SU-DHL-6 (cell line): ENCODE measurements at regions not wholly inside any gene's neighbourhood (a gene's known extent, or its start where the extent isn't known, plus 50 kb on each side); places are given as distances from the start of the nearest gene placed in this dataset.

Experiments used
- H2AFZ ChIP-seq: fragments of 200-600 bp; sonication (generic); 2 replicates; pipeline ENCODE4 v1.6.1; 2014; ENCODE audit warnings: low read depth, mild to moderate bottlenecking, moderate library complexity, mixed read lengths, antibody characterized with exemption, low read length; ENCODE audit not compliant: severe bottlenecking
- H3F3A ChIP-seq: fragments of 200-600 bp; shearing (Covaris generic); 2 replicates; pipeline ENCODE4 v1.6.0; 2016; ENCODE audit warnings: antibody characterized with exemption, mild to moderate bottlenecking; ENCODE audit not compliant: insufficient read depth
- H3K27ac ChIP-seq: fragments of 200-600 bp; sonication (generic); 2 replicates; pipeline ENCODE4 v1.5.1; 2016; ENCODE audit warnings: low read depth, mild to moderate bottlenecking, low read length, moderate library complexity, mixed read lengths
- H3K27me3 ChIP-seq: fragments of 200-600 bp; sonication (generic), shearing (Covaris generic); 2 replicates; pipeline ENCODE4 v1.6.0; 2014; ENCODE audit warnings: mild to moderate bottlenecking, low read length
- H3K36me3 ChIP-seq: fragments of 200-600 bp; sonication (generic); 2 replicates; pipeline ENCODE4 v1.6.1; 2014; ENCODE audit warnings: mild to moderate bottlenecking, low read length, mixed read lengths
- H3K4me2 ChIP-seq: fragments of 300-600, 200-600 bp; shearing (Covaris generic), sonication (generic); 2 replicates; pipeline ENCODE4 v1.6.0; 2014; ENCODE audit warnings: low read length, low read depth, mild to moderate bottlenecking; ENCODE audit not compliant: poor library complexity, severe bottlenecking
- H3K4me3 ChIP-seq: fragments of 200-600 bp; sonication (generic); 2 replicates; pipeline ENCODE4 v1.5.1; 2014; ENCODE audit warnings: antibody characterized with exemption, low read length, mild to moderate bottlenecking, mixed read lengths; ENCODE audit not compliant: insufficient read depth, poor library complexity, severe bottlenecking
- H3K79me2 ChIP-seq: fragments of 200-600 bp; sonication (generic); 2 replicates; pipeline ENCODE4 v1.6.1; 2014; ENCODE audit warnings: mild to moderate bottlenecking, low read length, moderate library complexity; ENCODE audit not compliant: insufficient read depth
- H3K9ac ChIP-seq: fragments of 200-600 bp; sonication (generic); 2 replicates; pipeline ENCODE4 v1.7.0; 2014; ENCODE audit warnings: mild to moderate bottlenecking, low read length
- H3K9me2 ChIP-seq: fragments of 200-600 bp; sonication (generic); replicated peaks from 2 replicates; pipeline ENCODE4 v1.6.1; 2014; ENCODE audit warnings: low read length; ENCODE audit not compliant: insufficient read depth
- H3K9me3 ChIP-seq: fragments of 200-600 bp; sonication (generic); 2 replicates; pipeline ENCODE4 v1.6.1; 2014; ENCODE audit warnings: low read length, mixed read lengths; ENCODE audit not compliant: insufficient read depth
- H4K20me1 ChIP-seq: fragments of 200-600 bp; sonication (generic); 2 replicates; pipeline ENCODE4 v1.6.1; 2014; ENCODE audit warnings: low read depth, mild to moderate bottlenecking, antibody characterized with exemption, low read length, moderate library complexity, mixed read lengths
- CTCF ChIP-seq: fragments of 200-600 bp; sonication (generic); IDR thresholded peaks from one replicate; pipeline ENCODE4 v1.5.1; 2017; ENCODE audit warnings: antibody characterized with exemption, mild to moderate bottlenecking, low read length, moderate library complexity; ENCODE audit not compliant: insufficient read depth, poor library complexity, severe bottlenecking
- EZH2phosphoT487 ChIP-seq: fragments of 200-600 bp; sonication (generic), shearing (Covaris generic); conservative IDR thresholded peaks from 2 replicates; pipeline ENCODE4 v1.6.1; 2018; ENCODE audit warnings: mild to moderate bottlenecking, antibody characterized with exemption, low read length, moderate library complexity, mixed read lengths

GRCh38 chr11:112617098-112617425 is 344.2 kb upstream of the NCAM1 start:
- no peak overlapping the region for H3K4me2 ChIP-seq
- H3K9me2 ChIP-seq = no peaks in the 10 kb centered on the region
- H3K27ac ChIP-seq = no peak overlapping the region
- no peaks in the 10 kb centered on the region for H3K9me3 ChIP-seq
- no peak overlapping the region for H3K4me3 ChIP-seq
- H3K27me3 ChIP-seq = no peaks in the 10 kb centered on the region
- H3K9ac ChIP-seq = no peak overlapping the region
- no peaks in the 10 kb centered on the region for H3K79me2 ChIP-seq
- H3F3A ChIP-seq = no peaks in the 10 kb centered on the region
- TF ChIP-seq CTCF = no peak
- TF ChIP-seq EZH2phosphoT487 = no peak
- H3K36me3 ChIP-seq = no peaks in the 10 kb centered on the region
- H4K20me1 ChIP-seq = no peaks in the 10 kb centered on the region
- no peak overlapping the region for H2AFZ ChIP-seq

- no peaks in the 10 kb centered on the region for H3K9me3 ChIP-seq
- H3K4me3 ChIP-seq = no peak overlapping the region
- H3K9me2 ChIP-seq = no peaks in the 10 kb centered on the region
- no peaks in the 10 kb centered on the region for H3K36me3 ChIP-seq
- 0 out of 2 replicates have a peak, but pooled peaks cover 2% of the 10 kb centered on the region for H3K27me3 ChIP-seq
- H3K9ac ChIP-seq = no peak overlapping the region
- H4K20me1 ChIP-seq = no peaks in the 10 kb centered on the region
- H3F3A ChIP-seq = no peaks in the 10 kb centered on the region
- H3K79me2 ChIP-seq = no peaks in the 10 kb centered on the region
- no peak overlapping the region for H3K4me2 ChIP-seq
- no peak for TF ChIP-seq CTCF
- TF ChIP-seq EZH2phosphoT487 = no peak
- no peak overlapping the region for H2AFZ ChIP-seq
- H3K27ac ChIP-seq = no peak overlapping the region
Observed at GRCh38 chr11:112617977-112618826, 343.0 kb upstream of the NCAM1 start.

- no peak overlapping the region for H3K4me3 ChIP-seq
- H3K9me2 ChIP-seq = no peaks in the 10 kb centered on the region
- TF ChIP-seq EZH2phosphoT487 (no peak), CTCF (no peak)
- H3K27ac ChIP-seq = no peak overlapping the region
- no peak overlapping the region for H3K4me2 ChIP-seq
- H2AFZ ChIP-seq = no peak overlapping the region
- no peaks in the 10 kb centered on the region for H3F3A ChIP-seq
- no peak overlapping the region for H3K9ac ChIP-seq
- no peaks in the 10 kb centered on the region for H4K20me1 ChIP-seq
- no peaks in the 10 kb centered on the region for H3K36me3 ChIP-seq
- H3K9me3 ChIP-seq = no peaks in the 10 kb centered on the region
- no peaks in the 10 kb centered on the region for H3K79me2 ChIP-seq
- H3K27me3 ChIP-seq = 0 out of 2 replicates have a peak, but pooled peaks cover 4% of the 10 kb centered on the region
Observed at GRCh38 chr11:112619106-112619505, 342.1 kb upstream of the NCAM1 start.
